HAP-1 (cell line): ENCODE measurements at regions not wholly inside any gene's neighbourhood (a gene's known extent, or its start where the extent isn't known, plus 50 kb on each side); places are given as distances from the start of the nearest gene placed in this dataset.

ENCODE experiments used
- DNase-seq, 2 experiments: peaks; one replicate each; pipeline ENCODE4 v3.0.0-alpha.2; 2016 to 2020; ENCODE audit warnings: low spot score in 2 of 2
- H3K27me3 ChIP-seq: fragments of 250-450 bp; sonication (Bioruptor Pico); 2 replicates; pipeline ENCODE4 v1.5.1; 2020; ENCODE audit warnings: low read depth, mild to moderate bottlenecking, moderate library complexity
- H3K36me3 ChIP-seq: fragments of 250-450 bp; sonication (Bioruptor Pico); replicated peaks from 2 replicates; pipeline ENCODE4 v1.5.1; 2020; ENCODE audit warnings: mild to moderate bottlenecking
- H3K4me1 ChIP-seq: fragments of 250-450 bp; sonication (Bioruptor Pico); 2 replicates; pipeline ENCODE4 v1.5.1; 2020; ENCODE audit warnings: mild to moderate bottlenecking
- H3K4me3 ChIP-seq: fragments of 250-450 bp; sonication (Bioruptor Pico); 2 replicates; pipeline ENCODE4 v1.5.1; 2020; ENCODE audit warnings: mild to moderate bottlenecking, moderate library complexity
- H3K9me3 ChIP-seq: fragments of 250-450 bp; sonication (Bioruptor Pico); 2 replicates; pipeline ENCODE4 v1.5.1; 2020; ENCODE audit warnings: mild to moderate bottlenecking, moderate library complexity
- in situ Hi-C: fragments of 300-500 bp; cut with MboI; formaldehyde crosslinking; loops from 3 replicates; pipeline ENCODE4 v1.14.3; 2020; ENCODE audit warnings: low sequenced_read_pairs, inconsistent platforms, mixed read lengths

GRCh38 chrX:65610481-65610880 is 57.0 kb upstream of the MSN start:
- no peaks in the 10 kb centered on the region for H3K36me3 ChIP-seq
- DNase-seq = no peak
- H3K27me3 ChIP-seq = no peaks in the 10 kb centered on the region
- H3K4me1 ChIP-seq = no peaks in the 10 kb centered on the region
- in situ Hi-C loops = no loop called here
- H3K4me3 ChIP-seq = no peak overlapping the region
- H3K9me3 ChIP-seq = no peaks in the 10 kb centered on the region

- no peak for DNase-seq
- in situ Hi-C loops = no loop called here
- no peaks in the 10 kb centered on the region for H3K27me3 ChIP-seq
- H3K36me3 ChIP-seq = no peaks in the 10 kb centered on the region
- H3K9me3 ChIP-seq = no peaks in the 10 kb centered on the region
- no peaks in the 10 kb centered on the region for H3K4me1 ChIP-seq
- no peak overlapping the region for H3K4me3 ChIP-seq
These were observed 57.4 kb upstream of the MSN start for GRCh38 chrX:65610040-65610439.

- no peak overlapping the region for H3K4me3 ChIP-seq
- in situ Hi-C loops = no loop called here
- no peaks in the 10 kb centered on the region for H3K27me3 ChIP-seq
- DNase-seq = no peak
- H3K9me3 ChIP-seq = no peaks in the 10 kb centered on the region
- H3K4me1 ChIP-seq = no peaks in the 10 kb centered on the region
- H3K36me3 ChIP-seq = no peaks in the 10 kb centered on the region
These were observed 58.2 kb upstream of the MSN start for GRCh38 chrX:65609237-65609636.

GRCh38 chrX:65608026-65608425 is 59.4 kb upstream of the MSN start:
- Histone ChIP-seq H3K27me3 (no peaks in the 10 kb centered on the region), H3K4me1 (no peaks in the 10 kb centered on the region), H3K4me3 (no peak overlapping the region), H3K9me3 (no peaks in the 10 kb centered on the region), H3K36me3 (no peaks in the 10 kb centered on the region)
- no peak for DNase-seq
- in situ Hi-C loops = no loop called here

- in situ Hi-C loops = no loop called here
These were observed 60.2 kb upstream of the MSN start for GRCh38 chrX:65607070-65607742.

GRCh38 chrX:65602221-65602560 is 65.3 kb upstream of the MSN start:
- H3K27me3 ChIP-seq = no peaks in the 10 kb centered on the region
- H3K4me1 ChIP-seq = no peaks in the 10 kb centered on the region
- no peak for DNase-seq
- no peaks in the 10 kb centered on the region for H3K36me3 ChIP-seq
- H3K4me3 ChIP-seq = no peak overlapping the region
- in situ Hi-C loops = no loop called here
- H3K9me3 ChIP-seq = no peaks in the 10 kb centered on the region

More at GRCh38 chrX:65607070-65607742, 60.2 kb upstream of the MSN start:
- no peak for DNase-seq
- Histone ChIP-seq H3K27me3 (no peaks in the 10 kb centered on the region), H3K36me3 (no peaks in the 10 kb centered on the region), H3K9me3 (no peaks in the 10 kb centered on the region), H3K4me1 (no peaks in the 10 kb centered on the region), H3K4me3 (no peak overlapping the region)

GRCh38 chrX:65601530-65602220 is 65.8 kb upstream of the MSN start:
- H3K36me3 ChIP-seq = no peaks in the 10 kb centered on the region
- H3K4me3 ChIP-seq = no peak overlapping the region
- DNase-seq = no peak
- H3K27me3 ChIP-seq = no peaks in the 10 kb centered on the region
- H3K4me1 ChIP-seq = no peaks in the 10 kb centered on the region
- no peaks in the 10 kb centered on the region for H3K9me3 ChIP-seq
- in situ Hi-C loops = no loop called here

GRCh38 chrX:65601126-65601525 is 66.3 kb upstream of the MSN start:
- H3K4me1 ChIP-seq = no peaks in the 10 kb centered on the region
- in situ Hi-C loops = no loop called here
- H3K27me3 ChIP-seq = no peaks in the 10 kb centered on the region
- no peaks in the 10 kb centered on the region for H3K9me3 ChIP-seq
- no peaks in the 10 kb centered on the region for H3K36me3 ChIP-seq
- no peak overlapping the region for H3K4me3 ChIP-seq
- no peak for DNase-seq

GRCh38 chrX:65600106-65600505 is 65.5 kb upstream of the LAS1L start:
- DNase-seq = no peak
- peaks cover 3% of the 10 kb centered on the region for H3K4me1 ChIP-seq
- H3K4me3 ChIP-seq = no peak overlapping the region
- in situ Hi-C loops = no loop called here
- no peaks in the 10 kb centered on the region for H3K36me3 ChIP-seq
- no peaks in the 10 kb centered on the region for H3K27me3 ChIP-seq
- H3K9me3 ChIP-seq = no peaks in the 10 kb centered on the region

GRCh38 chrX:65598559-65599147 is 64.1 kb upstream of the LAS1L start:
- Histone ChIP-seq H3K4me1 (peaks cover 3% of the 10 kb centered on the region), H3K4me3 (no peak overlapping the region), H3K27me3 (no peaks in the 10 kb centered on the region), H3K9me3 (no peaks in the 10 kb centered on the region), H3K36me3 (no peaks in the 10 kb centered on the region)
- in situ Hi-C loops = no loop called here
- no peak for DNase-seq

GRCh38 chrX:65596270-65597034 is 61.9 kb upstream of the LAS1L start:
- H3K9me3 ChIP-seq = no peaks in the 10 kb centered on the region
- DNase-seq = no peak
- H3K4me3 ChIP-seq = no peak overlapping the region
- H3K27me3 ChIP-seq = no peaks in the 10 kb centered on the region
- peaks cover 3% of the 10 kb centered on the region for H3K4me1 ChIP-seq
- H3K36me3 ChIP-seq = no peaks in the 10 kb centered on the region
- in situ Hi-C loops = no loop called here

GRCh38 chrX:65595460-65595876 is 60.9 kb upstream of the LAS1L start:
- in situ Hi-C loops = no loop called here
- Histone ChIP-seq H3K36me3 (no peaks in the 10 kb centered on the region), H3K4me3 (no peak overlapping the region), H3K4me1 (peaks cover 3% of the 10 kb centered on the region), H3K9me3 (no peaks in the 10 kb centered on the region), H3K27me3 (no peaks in the 10 kb centered on the region)
- DNase-seq = peak; percentile 91 to 98

GRCh38 chrX:65591206-65591605 is 56.6 kb upstream of the LAS1L start:
- no peak overlapping the region for H3K4me3 ChIP-seq
- H3K9me3 ChIP-seq = no peaks in the 10 kb centered on the region
- DNase-seq = no peak
- no peaks in the 10 kb centered on the region for H3K36me3 ChIP-seq
- in situ Hi-C loops = no loop called here
- no peaks in the 10 kb centered on the region for H3K27me3 ChIP-seq
- peaks cover 3% of the 10 kb centered on the region for H3K4me1 ChIP-seq

- no peaks in the 10 kb centered on the region for H3K27me3 ChIP-seq
- no peaks in the 10 kb centered on the region for H3K9me3 ChIP-seq
- H3K36me3 ChIP-seq = no peaks in the 10 kb centered on the region
- DNase-seq = no peak
- H3K4me3 ChIP-seq = no peak overlapping the region
- no peaks in the 10 kb centered on the region for H3K4me1 ChIP-seq
- in situ Hi-C loops = loop anchor here (10.0 kb wide), 2 partner anchors 395 to 1135 kb away; no protein-coding TSS in a partner anchor
These were observed 54.7 kb upstream of the LAS1L start for GRCh38 chrX:65589304-65589703.
